ENCODE measurements at regions not wholly inside any gene's neighbourhood (a gene's known extent, or its start where the extent isn't known, plus 50 kb on each side); places are given as distances from the start of the nearest gene placed in this dataset.
"Not testable (repeated sequence)": the region's sequence is repeated elsewhere in the genome, so short reads cannot be mapped to it uniquely, and the experiment has no call there.

GRCh38 chr3:110644203-110644602 is 427.4 kb upstream of the NECTIN3 start:
- DNase-seq (ENCODE audit: extremely low read depth in 1 of 2, low read depth in 1 of 2): no peak

GRCh38 chr3:110646055-110646454 is 425.6 kb upstream of the NECTIN3 start:
- DNase-seq (ENCODE audit: extremely low read depth in 1 of 2, low read depth in 1 of 2): no peak

GRCh38 chr3:110646496-110646895 is 425.1 kb upstream of the NECTIN3 start:
- no peak for DNase-seq (ENCODE audit: extremely low read depth in 1 of 2, low read depth in 1 of 2)

GRCh38 chr3:110647586-110647985 is 424.0 kb upstream of the NECTIN3 start:
- no peak for DNase-seq (ENCODE audit: extremely low read depth in 1 of 2, low read depth in 1 of 2)

GRCh38 chr3:110650741-110651140 is 420.9 kb upstream of the NECTIN3 start:
- DNase-seq (ENCODE audit: extremely low read depth in 1 of 2, low read depth in 1 of 2): no peak

GRCh38 chr3:110654843-110655502 is 416.6 kb upstream of the NECTIN3 start:
- no peak for DNase-seq (ENCODE audit: extremely low read depth in 1 of 2, low read depth in 1 of 2)

GRCh38 chr3:110656394-110657025 is 415.1 kb upstream of the NECTIN3 start:
- no peak for DNase-seq (ENCODE audit: extremely low read depth in 1 of 2, low read depth in 1 of 2)

GRCh38 chr3:110664148-110664547 is 407.5 kb upstream of the NECTIN3 start:
- no peak for DNase-seq (ENCODE audit: extremely low read depth in 1 of 2, low read depth in 1 of 2)

GRCh38 chr3:110666495-110666894 is 405.1 kb upstream of the NECTIN3 start:
- no peak for DNase-seq (ENCODE audit: extremely low read depth in 1 of 2, low read depth in 1 of 2)

- DNase-seq (ENCODE audit: extremely low read depth in 1 of 2, low read depth in 1 of 2): no peak
Observed at GRCh38 chr3:110667216-110667615, 404.4 kb upstream of the NECTIN3 start.

- DNase-seq (ENCODE audit: extremely low read depth in 1 of 2, low read depth in 1 of 2): no peak
Observed at GRCh38 chr3:110670407-110670806, 401.2 kb upstream of the NECTIN3 start.

- no peak for DNase-seq (ENCODE audit: extremely low read depth in 1 of 2, low read depth in 1 of 2)
Observed at GRCh38 chr3:110677506-110677905, 394.1 kb upstream of the NECTIN3 start.

- DNase-seq (ENCODE audit: extremely low read depth in 1 of 2, low read depth in 1 of 2): no peak
Observed at GRCh38 chr3:110679285-110679684, 392.3 kb upstream of the NECTIN3 start.

- no peak for DNase-seq (ENCODE audit: extremely low read depth in 1 of 2, low read depth in 1 of 2)
Observed at GRCh38 chr3:110680450-110680849, 391.2 kb upstream of the NECTIN3 start.

GRCh38 chr3:110684466-110684865 is 387.1 kb upstream of the NECTIN3 start:
- DNase-seq (ENCODE audit: extremely low read depth in 1 of 2, low read depth in 1 of 2): no peak

- no peak for DNase-seq (ENCODE audit: extremely low read depth in 1 of 2, low read depth in 1 of 2)
Observed at GRCh38 chr3:110685630-110686029, 386.0 kb upstream of the NECTIN3 start.

GRCh38 chr3:110686701-110687100 is 384.9 kb upstream of the NECTIN3 start:
- no peak for DNase-seq (ENCODE audit: extremely low read depth in 1 of 2, low read depth in 1 of 2)

GRCh38 chr3:110687138-110687537 is 384.5 kb upstream of the NECTIN3 start:
- DNase-seq (ENCODE audit: extremely low read depth in 1 of 2, low read depth in 1 of 2): no peak

- DNase-seq (ENCODE audit: extremely low read depth in 1 of 2, low read depth in 1 of 2): no peak
Observed at GRCh38 chr3:110697961-110698360, 373.7 kb upstream of the NECTIN3 start.

- not testable (repeated sequence) for DNase-seq (ENCODE audit: extremely low read depth in 1 of 2, low read depth in 1 of 2)
Observed at GRCh38 chr3:110704332-110704731, 367.3 kb upstream of the NECTIN3 start.

GRCh38 chr3:110708156-110708555 is 363.5 kb upstream of the NECTIN3 start:
- DNase-seq (ENCODE audit: extremely low read depth in 1 of 2, low read depth in 1 of 2): no peak

GRCh38 chr3:110710156-110710555 is 361.5 kb upstream of the NECTIN3 start:
- no peak for DNase-seq (ENCODE audit: extremely low read depth in 1 of 2, low read depth in 1 of 2)

GRCh38 chr3:110710603-110711002 is 361.0 kb upstream of the NECTIN3 start:
- no peak for DNase-seq (ENCODE audit: extremely low read depth in 1 of 2, low read depth in 1 of 2)

Data from stimulated activated CD8-positive, alpha-beta memory T cell treated with anti-CD3 and anti-CD28 coated beads, Interleukin-7, amount 100 ng/mL, for 48 hours (primary cell).